Hippocampal formation (tissue), 2 donors: ENCODE measurements at regions not wholly inside any gene's neighbourhood (a gene's known extent, or its start where the extent isn't known, plus 50 kb on each side); places are given as distances from the start of the nearest gene placed in this dataset.

Experiments
- DNase-seq, 2 donors: peaks; one replicate each; lab custom pipeline; 2025; lab: John Stamatoyannopoulos, UW

GRCh38 chr7:1359681-1360485 is 99.4 kb downstream of the MICALL2 start:
- DNase-seq, result no peak

- DNase-seq, result no peak
Observed at GRCh38 chr7:1360521-1360971, 98.7 kb downstream of the MICALL2 start.

GRCh38 chr7:1361016-1361755 is 98.1 kb downstream of the MICALL2 start:
- DNase-seq, result no peak

GRCh38 chr7:1361756-1362125 is 97.5 kb downstream of the MICALL2 start:
- DNase-seq, result no peak

GRCh38 chr7:1362301-1362700 is 97.0 kb downstream of the MICALL2 start:
- no peak for DNase-seq

- DNase-seq, result no peak
Observed at GRCh38 chr7:1364068-1364905, 95.0 kb downstream of the MICALL2 start.

- DNase-seq, result no peak
Observed at GRCh38 chr7:1364906-1365570, 94.2 kb downstream of the MICALL2 start.

GRCh38 chr7:1365846-1366245 is 93.4 kb downstream of the MICALL2 start:
- DNase-seq, result no peak

- no peak for DNase-seq
Observed at GRCh38 chr7:1366801-1367405, 92.4 kb downstream of the MICALL2 start.

GRCh38 chr7:1367501-1368183 is 91.6 kb downstream of the MICALL2 start:
- no peak for DNase-seq

GRCh38 chr7:1368184-1368681 is 91.0 kb downstream of the MICALL2 start:
- no peak for DNase-seq

- DNase-seq, result no peak
Observed at GRCh38 chr7:1368682-1369571, 90.3 kb downstream of the MICALL2 start.

GRCh38 chr7:1369916-1370657 is 89.2 kb downstream of the MICALL2 start:
- no peak for DNase-seq

GRCh38 chr7:1370738-1371137 is 88.5 kb downstream of the MICALL2 start:
- DNase-seq, result no peak

GRCh38 chr7:1372063-1372462 is 87.2 kb downstream of the MICALL2 start:
- DNase-seq, result no peak

- DNase-seq, result no peak
Observed at GRCh38 chr7:1372671-1373379, 86.4 kb downstream of the MICALL2 start.

GRCh38 chr7:1377111-1377909 is 82.0 kb downstream of the MICALL2 start:
- DNase-seq, result no peak
